Upper lobe of left lung (tissue), 6 donors: ENCODE measurements at regions not wholly inside any gene's neighbourhood (a gene's known extent, or its start where the extent isn't known, plus 50 kb on each side); places are given as distances from the start of the nearest gene placed in this dataset.

Source experiments
- ATAC-seq, 2 donors: fragments of 200-7000 bp; cut with Tn5 transposase; one replicate each; pipeline ENCODE4 v1.9.1; 2022; ENCODE audit warnings: mild to moderate bottlenecking in 2 of 2, moderate library complexity in 2 of 2; ENCODE audit not compliant: low FRiP score in 2 of 2
- DNase-seq, 2 donors: peaks; one replicate each; pipeline ENCODE4 v3.0.0-alpha.2; 2019 to 2020
- H3K27ac ChIP-seq, 4 donors: fragments of 200-600 bp; sonication (generic); one replicate each; pipeline ENCODE4 v1.5.1; 2016 to 2019
- H3K27me3 ChIP-seq, 4 donors: fragments of 200-600 bp; sonication (generic); one replicate each; pipeline ENCODE4 v1.5.1; 2017 to 2019
- H3K36me3 ChIP-seq, 4 donors: fragments of 200-600 bp; sonication (generic); one replicate each; pipeline ENCODE4 v1.5.1; 2016 to 2019
- H3K4me1 ChIP-seq, 4 donors: fragments of 200-600 bp; sonication (generic); one replicate each; pipeline ENCODE4 v1.5.1; 2018 to 2019
- H3K4me3 ChIP-seq, 4 donors: fragments of 200-600 bp; sonication (generic); one replicate each; pipeline ENCODE4 v1.5.1; 2017 to 2019; ENCODE audit warnings: mild to moderate bottlenecking in 2 of 4, moderate library complexity in 1 of 4
- H3K9me3 ChIP-seq, 4 donors: fragments of 200-600 bp; sonication (generic); one replicate each; pipeline ENCODE4 v1.5.1; 2018 to 2019
- EP300 ChIP-seq, 4 donors: sonication (generic); formaldehyde crosslinking; IDR thresholded peaks; one replicate each; pipeline ENCODE4 v1.5.1; 2017; ENCODE audit warnings: antibody characterized with exemption in 4 of 4, control low read depth in 2 of 4
- POLR2A ChIP-seq, 4 donors: fragments of 450-650 bp; IDR thresholded peaks; one replicate each; pipeline ENCODE4 v1.5.1; 2016 to 2017; ENCODE audit warnings: antibody characterized with exemption in 4 of 4, mild to moderate bottlenecking in 2 of 4
- POLR2AphosphoS5 ChIP-seq, 2 donors: sonication (generic); formaldehyde crosslinking; IDR thresholded peaks; one replicate each; pipeline ENCODE4 v1.5.1; 2017; ENCODE audit warnings: antibody characterized with exemption in 2 of 2
- WGBS, 2 donors: methylation state at CpG; one replicate each; pipeline ENCODE4 v1.1.5; 2017 to 2018; 5-methylcytosine and 5-hydroxymethylcytosine counted together
- TF ChIP-seq, protein P1 (sequence below), 6 experiments: fragments of 450-650 bp in 4 of 6; fragments of 200-600 bp in 2 of 6; sonication (generic) in 2 of 6; IDR thresholded peaks; one replicate each; pipeline ENCODE4 v1.5.1; 2016 to 2019; ENCODE audit warnings: antibody characterized with exemption in 6 of 6
- donor health status: DM: no; HTN: no; CAD: no; lungs with moderate emphysema.
- donor health status: DM: no; HTN: yes; CAD: no; lungs with severe emphysema.

DNA sequence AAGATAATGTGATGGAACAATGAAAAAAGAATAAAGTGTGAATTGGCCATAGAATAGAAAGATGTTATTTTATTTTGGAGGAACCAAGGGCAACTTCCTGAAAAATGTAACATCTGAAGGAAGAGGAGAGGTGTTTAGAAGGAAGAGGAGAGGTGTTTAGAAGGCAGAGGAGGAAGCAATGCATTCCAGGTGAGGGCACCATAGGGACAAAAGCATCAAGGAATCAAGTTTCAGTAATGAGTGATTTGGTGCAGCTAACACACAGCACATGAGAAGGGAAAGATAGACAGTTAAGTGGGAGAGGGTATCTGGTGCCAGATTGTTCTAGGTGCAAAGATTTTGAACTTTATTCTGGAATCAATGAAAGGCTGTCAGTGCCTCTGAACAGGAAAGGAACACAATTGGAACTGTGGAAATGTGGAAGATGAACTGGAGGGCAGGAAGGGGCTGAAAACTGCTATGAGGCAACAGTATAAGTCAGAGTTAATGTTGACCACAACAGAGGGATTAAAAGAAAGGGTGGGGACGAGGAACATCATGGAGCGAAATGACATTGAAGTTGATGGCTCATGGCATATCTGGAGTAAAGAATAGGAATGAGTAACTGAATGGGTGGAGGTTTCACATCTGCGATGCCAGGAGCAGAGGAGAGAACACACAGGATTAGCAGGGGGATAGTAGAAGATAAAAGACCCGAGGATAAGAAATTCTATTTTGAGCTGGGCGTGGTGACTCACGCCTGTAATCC, 326.6 kb downstream of the LRIG3 start:
- ATAC-seq (peak in 1 of 2 donors; percentile 40), DNase-seq (no peak)
- H3K4me1 ChIP-seq: no peaks in the 10 kb centered on the region
- H3K9me3 ChIP-seq: no peaks in the 10 kb centered on the region
- no peaks in the 10 kb centered on the region for H3K27me3 ChIP-seq
- H3K4me3 ChIP-seq: no peak overlapping the region
- no peaks in the 10 kb centered on the region for H3K36me3 ChIP-seq
- 83 to 85% methylated on average over 6 of the region's 6 CpGs for WGBS, 2 donors
- no peak for TF ChIP-seq EP300 (IDR thresholded peaks at IDR 0.05)
- no peak for TF ChIP-seq POLR2AphosphoS5 (IDR thresholded peaks at IDR 0.05)
- TF ChIP-seq, protein P1, sequence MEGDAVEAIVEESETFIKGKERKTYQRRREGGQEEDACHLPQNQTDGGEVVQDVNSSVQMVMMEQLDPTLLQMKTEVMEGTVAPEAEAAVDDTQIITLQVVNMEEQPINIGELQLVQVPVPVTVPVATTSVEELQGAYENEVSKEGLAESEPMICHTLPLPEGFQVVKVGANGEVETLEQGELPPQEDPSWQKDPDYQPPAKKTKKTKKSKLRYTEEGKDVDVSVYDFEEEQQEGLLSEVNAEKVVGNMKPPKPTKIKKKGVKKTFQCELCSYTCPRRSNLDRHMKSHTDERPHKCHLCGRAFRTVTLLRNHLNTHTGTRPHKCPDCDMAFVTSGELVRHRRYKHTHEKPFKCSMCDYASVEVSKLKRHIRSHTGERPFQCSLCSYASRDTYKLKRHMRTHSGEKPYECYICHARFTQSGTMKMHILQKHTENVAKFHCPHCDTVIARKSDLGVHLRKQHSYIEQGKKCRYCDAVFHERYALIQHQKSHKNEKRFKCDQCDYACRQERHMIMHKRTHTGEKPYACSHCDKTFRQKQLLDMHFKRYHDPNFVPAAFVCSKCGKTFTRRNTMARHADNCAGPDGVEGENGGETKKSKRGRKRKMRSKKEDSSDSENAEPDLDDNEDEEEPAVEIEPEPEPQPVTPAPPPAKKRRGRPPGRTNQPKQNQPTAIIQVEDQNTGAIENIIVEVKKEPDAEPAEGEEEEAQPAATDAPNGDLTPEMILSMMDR (IDR thresholded peaks at IDR 0.05): no peak
- TF ChIP-seq POLR2A (IDR thresholded peaks at IDR 0.05): no peak
- no peak overlapping the region for H3K27ac ChIP-seq

- TF ChIP-seq, protein P1 (IDR thresholded peaks at IDR 0.05): no peak
- no peak for TF ChIP-seq POLR2A (IDR thresholded peaks at IDR 0.05)
- no peak for TF ChIP-seq POLR2AphosphoS5 (IDR thresholded peaks at IDR 0.05)
- TF ChIP-seq EP300 (IDR thresholded peaks at IDR 0.05): no peak
- DNase-seq: no peak
- WGBS, 2 donors: 75 to 81% methylated on average over 5 of the region's 5 CpGs
- no peaks in the 10 kb centered on the region for H3K4me1 ChIP-seq
- H3K27ac ChIP-seq: no peak overlapping the region
- H3K9me3 ChIP-seq: no peaks in the 10 kb centered on the region
- no peaks in the 10 kb centered on the region for H3K27me3 ChIP-seq
- H3K36me3 ChIP-seq: no peaks in the 10 kb centered on the region
- no peak overlapping the region for H3K4me3 ChIP-seq
- ATAC-seq: no peak
Measured at GRCh38 chr12:58596381-58596780, 323.9 kb downstream of the LRIG3 start.

- H3K4me3 ChIP-seq: no peak overlapping the region
- no peaks in the 10 kb centered on the region for H3K9me3 ChIP-seq
- no peak overlapping the region for H3K27ac ChIP-seq
- H3K27me3 ChIP-seq: no peaks in the 10 kb centered on the region
- TF ChIP-seq EP300 (IDR thresholded peaks at IDR 0.05) (no peak), POLR2AphosphoS5 (IDR thresholded peaks at IDR 0.05) (no peak), POLR2A (IDR thresholded peaks at IDR 0.05) (no peak)
- TF ChIP-seq, protein P1 (IDR thresholded peaks at IDR 0.05): no peak
- ATAC-seq: no peak
- 55 to 63% methylated on average over 1 of the region's 1 CpG for WGBS, 2 donors
- H3K36me3 ChIP-seq: no peaks in the 10 kb centered on the region
- no peak for DNase-seq
- no peaks in the 10 kb centered on the region for H3K4me1 ChIP-seq
Measured at GRCh38 chr12:58601529-58601928, 318.8 kb downstream of the LRIG3 start.

GRCh38 chr12:58602179-58602578, 318.1 kb downstream of the LRIG3 start:
- H3K27me3 ChIP-seq: no peaks in the 10 kb centered on the region
- H3K27ac ChIP-seq: no peak overlapping the region
- no peaks in the 10 kb centered on the region for H3K4me1 ChIP-seq
- no peak overlapping the region for H3K4me3 ChIP-seq
- no peaks in the 10 kb centered on the region for H3K9me3 ChIP-seq
- no peaks in the 10 kb centered on the region for H3K36me3 ChIP-seq
- 77 to 86% methylated on average over 6 of the region's 6 CpGs for WGBS, 2 donors
- DNase-seq: no peak
- ATAC-seq: no peak
- TF ChIP-seq EP300 (IDR thresholded peaks at IDR 0.05): no peak
- no peak for TF ChIP-seq POLR2AphosphoS5 (IDR thresholded peaks at IDR 0.05)
- TF ChIP-seq, protein P1 (IDR thresholded peaks at IDR 0.05): no peak
- no peak for TF ChIP-seq POLR2A (IDR thresholded peaks at IDR 0.05)

GRCh38 chr12:58602736-58603135, 317.6 kb downstream of the LRIG3 start:
- TF ChIP-seq POLR2A (IDR thresholded peaks at IDR 0.05) (no peak), POLR2AphosphoS5 (IDR thresholded peaks at IDR 0.05) (no peak), EP300 (IDR thresholded peaks at IDR 0.05) (no peak)
- TF ChIP-seq, protein P1 (IDR thresholded peaks at IDR 0.05): no peak
- Histone ChIP-seq H3K4me3 (no peak overlapping the region), H3K27me3 (no peaks in the 10 kb centered on the region), H3K27ac (no peak overlapping the region), H3K4me1 (no peaks in the 10 kb centered on the region), H3K9me3 (no peaks in the 10 kb centered on the region), H3K36me3 (no peaks in the 10 kb centered on the region)
- 74 to 76% methylated on average over 1 of the region's 1 CpG for WGBS, 2 donors
- ATAC-seq (no peak), DNase-seq (no peak)
